ENCODE measurements at regions not wholly inside any gene's neighbourhood (a gene's known extent, or its start where the extent isn't known, plus 50 kb on each side); places are given as distances from the start of the nearest gene placed in this dataset.

DNA sequence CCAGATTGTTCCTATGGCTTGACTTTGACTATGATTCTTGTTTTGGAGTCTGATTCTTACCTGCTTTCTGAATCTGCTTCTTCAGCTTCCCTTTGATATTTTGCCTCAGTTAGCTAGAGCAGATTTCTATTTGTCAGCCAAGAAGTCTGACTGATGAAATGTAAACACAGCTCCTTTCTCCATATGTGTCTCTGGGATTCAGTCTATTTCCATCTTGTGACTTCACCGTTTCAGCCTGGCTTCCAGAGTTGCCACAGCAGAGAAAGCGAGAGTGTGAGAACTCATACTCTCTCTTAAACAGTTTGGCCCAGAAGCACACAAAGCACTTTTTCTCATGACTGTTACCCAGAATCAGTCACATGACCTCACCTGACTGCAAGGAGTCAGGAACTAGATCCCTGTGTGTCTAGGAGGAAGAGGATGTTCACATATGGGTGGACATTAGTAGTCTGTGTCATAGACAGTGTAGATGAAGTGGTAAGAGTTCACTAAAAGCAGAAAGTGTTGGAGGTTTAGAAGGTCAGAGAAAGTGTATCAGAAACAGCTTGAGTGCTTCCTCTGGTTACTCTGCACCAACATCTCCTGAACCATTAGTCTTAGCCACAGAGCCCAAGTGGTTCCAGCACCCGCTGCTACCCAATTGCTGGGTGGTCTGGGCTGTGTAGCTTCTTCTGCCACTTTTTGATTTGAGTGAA is 103.4 kb upstream of the CDK6 start (continued):
- no peak for TF ChIP-seq REST (IDR thresholded peaks at IDR 0.05; ENCODE audit: low read depth, low read length)
- TF ChIP-seq, protein P1, sequence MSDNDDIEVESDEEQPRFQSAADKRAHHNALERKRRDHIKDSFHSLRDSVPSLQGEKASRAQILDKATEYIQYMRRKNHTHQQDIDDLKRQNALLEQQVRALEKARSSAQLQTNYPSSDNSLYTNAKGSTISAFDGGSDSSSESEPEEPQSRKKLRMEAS (IDR thresholded peaks at IDR 0.05; ENCODE audit: low read depth), result no peak

DNA sequence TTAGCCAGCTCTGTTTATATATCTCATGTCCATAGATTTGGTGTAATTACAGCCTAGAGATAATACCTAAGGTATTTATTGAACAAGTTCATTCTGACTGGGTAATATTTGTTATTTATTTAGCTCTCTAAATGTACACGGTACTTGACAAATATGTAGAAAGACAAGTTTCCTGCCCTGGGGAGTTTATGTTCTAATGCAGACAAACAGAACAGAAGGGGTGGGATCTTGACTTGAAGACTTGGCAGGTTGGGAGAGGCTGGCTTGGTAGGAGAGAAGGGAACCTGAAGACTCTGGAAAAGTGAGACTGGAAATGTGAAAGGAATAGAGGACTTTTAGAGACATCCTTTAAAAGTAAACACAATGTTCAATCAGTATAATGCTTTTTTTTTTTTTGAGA is 97.7 kb upstream of the CDK6 start:
- CTCF ChIA-PET, result interaction anchor here (0.6 kb wide), 1 partner anchor 18 kb away, joined by 3 read pairs; no protein-coding TSS in a partner anchor
- H3K4me2 ChIP-seq, result no peak overlapping the region
- no peak overlapping the region for H3K27ac ChIP-seq (ENCODE audit: low read depth in 2 of 2, low read length in 1 of 2)
- no peaks in the 10 kb centered on the region for H3K79me2 ChIP-seq (ENCODE audit: insufficient read depth)
- WGBS (ENCODE audit: low lambda C conversion rate), result 61% methylated on average over 1 of the region's 1 CpG
- no peaks in the 10 kb centered on the region for H3K36me3 ChIP-seq (replicated peaks in 1 of 2; ENCODE audit: control insufficient read depth in 1 of 2, insufficient read depth in 2 of 2, low read length in 1 of 2)
- H3K4me3 ChIP-seq (ENCODE audit: low read depth in 2 of 2, low read length in 1 of 2), result no peak overlapping the region
- TF ChIP-seq USF1 (IDR thresholded peaks at IDR 0.05; ENCODE audit: borderline replicate concordance, low read depth) (no peak), RXRA (IDR thresholded peaks at IDR 0.05; ENCODE audit: borderline replicate concordance, low read depth) (no peak), JUND (IDR thresholded peaks at IDR 0.05) (no peak), RAD21 (IDR thresholded peaks at IDR 0.05; ENCODE audit: low read length) (no peak), CHD2 (IDR thresholded peaks at IDR 0.05; ENCODE audit: low read length, partially characterized antibody) (no peak)
- no peaks in the 10 kb centered on the region for H3K27me3 ChIP-seq (ENCODE audit: insufficient read depth)
- no peaks in the 10 kb centered on the region for H3K4me1 ChIP-seq (ENCODE audit: control insufficient read depth in 1 of 2, insufficient read depth in 2 of 2, low read depth in 1 of 2, low read length in 1 of 2)
- no peaks in the 10 kb centered on the region for H3K9me2 ChIP-seq
- H3F3A ChIP-seq (replicated peaks; ENCODE audit: insufficient read depth), result no peaks in the 10 kb centered on the region
- no peaks in the 10 kb centered on the region for H4K20me1 ChIP-seq (ENCODE audit: insufficient read depth)
- H3K9me3 ChIP-seq, result peaks cover 15% of the 10 kb centered on the region
- H3K9ac ChIP-seq, result no peak overlapping the region
- no peak for DNase-seq
- POLR2A ChIA-PET, result interaction anchor here (0.5 kb wide), 1 partner anchor 33 kb away, joined by 3 read pairs; no protein-coding TSS in a partner anchor
- no peak overlapping the region for H2AFZ ChIP-seq (ENCODE audit: low read depth)

- Histone ChIP-seq H2AFZ (ENCODE audit: low read depth) (no peak overlapping the region), H3K9me3 (peaks cover 15% of the 10 kb centered on the region), H3K4me2 (no peak overlapping the region), H3K36me3 (replicated peaks in 1 of 2; ENCODE audit: control insufficient read depth in 1 of 2, insufficient read depth in 2 of 2, low read length in 1 of 2) (no peaks in the 10 kb centered on the region), H3F3A (replicated peaks; ENCODE audit: insufficient read depth) (no peaks in the 10 kb centered on the region), H3K27me3 (ENCODE audit: insufficient read depth) (no peaks in the 10 kb centered on the region), H3K79me2 (ENCODE audit: insufficient read depth) (no peaks in the 10 kb centered on the region), H3K9ac (no peak overlapping the region), H3K27ac (ENCODE audit: low read depth in 2 of 2, low read length in 1 of 2) (no peak overlapping the region), H4K20me1 (ENCODE audit: insufficient read depth) (no peaks in the 10 kb centered on the region), H3K9me2 (no peaks in the 10 kb centered on the region), H3K4me1 (ENCODE audit: control insufficient read depth in 1 of 2, insufficient read depth in 2 of 2, low read depth in 1 of 2, low read length in 1 of 2) (no peaks in the 10 kb centered on the region), H3K4me3 (ENCODE audit: low read depth in 2 of 2, low read length in 1 of 2) (no peak overlapping the region)
- CTCF ChIA-PET, result interaction anchor here (1.3 kb wide), 1 partner anchor 22 kb away, joined by 3 read pairs; no protein-coding TSS in a partner anchor
- TF ChIP-seq RFX5 (IDR thresholded peaks at IDR 0.05; ENCODE audit: low read length), result no peak
- WGBS (ENCODE audit: low lambda C conversion rate), result 27% methylated on average over 8 of the region's 8 CpGs
- DNase-seq, result no peak
- POLR2A ChIA-PET, result no interaction called here
These were observed 96.1 kb upstream of the CDK6 start for GRCh38 chr7:92932450-92932849.

Data from SK-N-SH (cell line).